ENCODE measurements at regions not wholly inside any gene's neighbourhood (a gene's known extent, or its start where the extent isn't known, plus 50 kb on each side); places are given as distances from the start of the nearest gene placed in this dataset.

DNA sequence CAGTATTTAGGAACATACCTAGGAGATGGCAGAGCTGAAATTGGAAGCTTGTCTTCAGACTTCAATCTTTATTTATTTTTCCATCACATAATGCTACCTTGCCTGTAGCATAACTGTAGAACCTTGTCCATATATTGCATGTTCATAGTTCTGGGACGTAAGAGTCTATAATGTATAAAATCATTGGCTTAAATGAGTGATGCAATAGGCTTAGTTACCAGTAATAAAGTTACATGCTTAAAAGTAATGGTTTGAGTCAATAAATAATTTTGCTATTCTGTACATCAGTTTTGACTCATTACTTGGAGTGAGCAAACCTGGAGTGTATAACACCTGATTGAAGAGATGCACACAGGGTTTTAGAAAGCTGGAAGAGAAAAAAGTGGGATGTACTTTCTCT is 229.3 kb downstream of the CDCA7 start:
- H3K27ac Mint-ChIP-seq (ENCODE audit: unreplicated experiment) = no peak overlapping the region
- DNase-seq (ENCODE audit: low spot score) = no peak
- H3K4me1 Mint-ChIP-seq (ENCODE audit: unreplicated experiment) = no peaks in the 10 kb centered on the region
- no peaks in the 10 kb centered on the region for H3K9me3 Mint-ChIP-seq (ENCODE audit: unreplicated experiment)
- H3K36me3 Mint-ChIP-seq (ENCODE audit: low read depth, unreplicated experiment) = no peaks in the 10 kb centered on the region
- H3K4me3 Mint-ChIP-seq (ENCODE audit: unreplicated experiment) = no peak overlapping the region
- no peaks in the 10 kb centered on the region for H3K27me3 Mint-ChIP-seq (ENCODE audit: unreplicated experiment)
- TF ChIP-seq, protein P1, sequence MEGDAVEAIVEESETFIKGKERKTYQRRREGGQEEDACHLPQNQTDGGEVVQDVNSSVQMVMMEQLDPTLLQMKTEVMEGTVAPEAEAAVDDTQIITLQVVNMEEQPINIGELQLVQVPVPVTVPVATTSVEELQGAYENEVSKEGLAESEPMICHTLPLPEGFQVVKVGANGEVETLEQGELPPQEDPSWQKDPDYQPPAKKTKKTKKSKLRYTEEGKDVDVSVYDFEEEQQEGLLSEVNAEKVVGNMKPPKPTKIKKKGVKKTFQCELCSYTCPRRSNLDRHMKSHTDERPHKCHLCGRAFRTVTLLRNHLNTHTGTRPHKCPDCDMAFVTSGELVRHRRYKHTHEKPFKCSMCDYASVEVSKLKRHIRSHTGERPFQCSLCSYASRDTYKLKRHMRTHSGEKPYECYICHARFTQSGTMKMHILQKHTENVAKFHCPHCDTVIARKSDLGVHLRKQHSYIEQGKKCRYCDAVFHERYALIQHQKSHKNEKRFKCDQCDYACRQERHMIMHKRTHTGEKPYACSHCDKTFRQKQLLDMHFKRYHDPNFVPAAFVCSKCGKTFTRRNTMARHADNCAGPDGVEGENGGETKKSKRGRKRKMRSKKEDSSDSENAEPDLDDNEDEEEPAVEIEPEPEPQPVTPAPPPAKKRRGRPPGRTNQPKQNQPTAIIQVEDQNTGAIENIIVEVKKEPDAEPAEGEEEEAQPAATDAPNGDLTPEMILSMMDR (IDR thresholded peaks at IDR 0.05; ENCODE audit: unreplicated experiment) = no peak

DNA sequence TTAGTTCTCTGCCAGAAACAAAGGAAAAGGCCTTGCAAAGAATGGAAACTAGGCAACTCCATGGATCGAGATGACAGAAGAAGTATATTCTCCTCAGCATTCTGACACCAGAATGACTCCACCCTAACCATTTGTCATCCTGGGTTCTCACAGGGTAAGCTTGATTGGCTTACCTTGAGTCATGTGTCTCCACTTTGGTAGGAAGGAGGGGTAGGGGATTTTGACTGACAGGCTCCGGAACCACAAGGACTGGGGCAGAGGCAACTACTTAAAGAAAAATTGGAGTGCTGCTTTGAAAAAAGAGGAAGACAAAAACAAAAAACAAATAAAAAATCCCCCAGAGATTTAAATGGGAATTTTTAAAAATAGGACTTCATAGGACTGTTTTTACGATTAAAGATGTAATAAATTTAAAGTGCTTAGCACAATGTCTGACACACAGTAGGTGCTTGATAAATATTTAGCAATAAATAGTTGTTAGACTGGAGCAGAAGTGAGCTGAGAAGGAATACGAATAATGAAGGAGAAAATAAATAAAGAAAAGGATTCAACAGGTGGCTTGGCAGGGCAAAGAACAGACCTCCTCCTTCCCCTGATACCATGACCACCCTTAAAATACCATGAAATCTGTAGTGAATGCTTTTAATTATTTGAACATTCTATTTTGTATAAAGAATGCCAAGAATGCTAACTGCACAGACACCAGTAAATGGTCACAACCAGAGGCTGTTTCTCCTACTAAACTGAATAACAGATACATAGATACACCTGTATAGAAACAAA is 230.2 kb downstream of the CDCA7 start:
- no peaks in the 10 kb centered on the region for H3K27me3 Mint-ChIP-seq (ENCODE audit: unreplicated experiment)
- no peaks in the 10 kb centered on the region for H3K4me1 Mint-ChIP-seq (ENCODE audit: unreplicated experiment)
- H3K9me3 Mint-ChIP-seq (ENCODE audit: unreplicated experiment) = no peaks in the 10 kb centered on the region
- no peak for DNase-seq (ENCODE audit: low spot score)
- H3K4me3 Mint-ChIP-seq (ENCODE audit: unreplicated experiment) = no peak overlapping the region
- H3K36me3 Mint-ChIP-seq (ENCODE audit: low read depth, unreplicated experiment) = no peaks in the 10 kb centered on the region
- TF ChIP-seq, protein P1 (IDR thresholded peaks at IDR 0.05; ENCODE audit: unreplicated experiment) = no peak
- no peak overlapping the region for H3K27ac Mint-ChIP-seq (ENCODE audit: unreplicated experiment)

DNA sequence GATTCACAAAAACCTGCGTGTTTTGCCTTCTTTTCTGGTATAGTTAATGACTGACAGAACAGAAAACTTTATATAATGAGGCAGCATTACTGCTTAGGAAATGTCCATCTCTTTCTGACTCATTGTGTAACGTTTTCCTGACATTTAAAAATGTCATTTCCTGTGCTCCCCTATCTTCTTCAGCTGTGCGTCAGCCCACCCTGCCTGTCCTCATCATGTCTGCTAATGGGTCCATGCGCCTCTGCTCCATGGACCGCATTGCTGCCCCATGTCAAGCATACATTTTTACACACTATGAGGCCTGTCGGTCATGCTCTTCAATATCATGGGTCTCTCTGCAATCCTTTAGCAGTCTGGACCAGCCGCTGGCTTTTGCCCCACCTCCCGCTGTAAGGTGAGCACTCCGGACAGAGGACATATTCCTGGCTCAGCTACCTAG is 234.3 kb downstream of the CDCA7 start:
- Mint-ChIP-seq H3K36me3 (ENCODE audit: low read depth, unreplicated experiment) (peaks cover 7% of the 10 kb centered on the region), H3K9me3 (ENCODE audit: unreplicated experiment) (peaks cover 11% of the 10 kb centered on the region), H3K4me1 (ENCODE audit: unreplicated experiment) (no peaks in the 10 kb centered on the region), H3K4me3 (ENCODE audit: unreplicated experiment) (no peak overlapping the region), H3K27ac (ENCODE audit: unreplicated experiment) (no peak overlapping the region), H3K27me3 (ENCODE audit: unreplicated experiment) (peaks cover 3% of the 10 kb centered on the region)
- TF ChIP-seq, protein P1 (IDR thresholded peaks at IDR 0.05; ENCODE audit: unreplicated experiment) = no peak
- DNase-seq (ENCODE audit: low spot score) = no peak

DNA sequence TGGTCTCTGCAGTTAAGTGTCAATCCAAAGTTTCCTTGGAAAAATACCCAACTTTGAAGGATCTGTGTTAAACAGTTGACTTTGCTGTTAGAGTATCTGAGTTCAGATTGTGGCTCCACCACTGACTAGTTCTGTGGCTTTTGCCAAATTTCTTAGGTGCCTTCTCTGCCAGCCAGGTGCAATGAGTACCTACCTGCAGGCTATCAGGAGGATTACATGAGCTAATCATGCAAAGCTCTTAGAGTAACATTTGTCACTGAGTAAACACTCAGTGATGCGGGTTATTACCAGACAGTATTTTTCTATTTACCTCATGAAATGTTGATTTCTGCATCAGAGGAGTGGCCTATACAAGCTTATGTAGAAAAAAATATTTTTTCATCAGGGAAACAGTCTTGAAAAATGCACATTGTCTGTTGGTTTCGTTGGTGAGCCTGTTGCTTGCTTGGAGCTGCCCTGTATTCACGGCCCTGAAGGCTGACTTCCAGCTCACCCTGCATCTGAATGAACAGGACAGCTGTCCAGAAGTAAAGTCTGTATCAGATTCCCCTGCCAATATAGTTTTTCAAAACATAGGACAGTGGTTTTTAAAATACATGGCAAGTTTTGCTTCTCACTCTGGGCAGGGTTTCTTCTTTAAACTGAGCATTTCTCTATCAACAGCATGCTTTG is 235.1 kb downstream of the CDCA7 start:
- Mint-ChIP-seq H3K4me3 (ENCODE audit: unreplicated experiment) (no peak overlapping the region), H3K9me3 (ENCODE audit: unreplicated experiment) (peaks cover 11% of the 10 kb centered on the region), H3K4me1 (ENCODE audit: unreplicated experiment) (no peaks in the 10 kb centered on the region), H3K36me3 (ENCODE audit: low read depth, unreplicated experiment) (peaks cover 7% of the 10 kb centered on the region), H3K27me3 (ENCODE audit: unreplicated experiment) (peaks cover 3% of the 10 kb centered on the region), H3K27ac (ENCODE audit: unreplicated experiment) (no peak overlapping the region)
- no peak for DNase-seq (ENCODE audit: low spot score)
- TF ChIP-seq, protein P1 (IDR thresholded peaks at IDR 0.05; ENCODE audit: unreplicated experiment) = no peak

Measured in endothelial cell (in vitro differentiated cells).